A549 (cell line): ENCODE measurements at regions not wholly inside any gene's neighbourhood (a gene's known extent, or its start where the extent isn't known, plus 50 kb on each side); places are given as distances from the start of the nearest gene placed in this dataset.

ENCODE experiments used
- BHLHE40 ChIP-seq: IDR thresholded peaks from 2 replicates; pipeline ENCODE4 v1.6.1; 2012; ENCODE audit warnings: low read depth, low read length, inconsistent platforms
- CEBPB ChIP-seq, 2 experiments: fragments of >200 bp in 1 of 2; sonication (Bioruptor Twin) in 1 of 2; formaldehyde crosslinking in 1 of 2; IDR thresholded peaks; 2 replicates each; pipeline ENCODE4 v1.6.1; 2012 to 2016
- CTCF ChIP-seq: fragments of >200 bp; sonication (Bioruptor Twin); formaldehyde crosslinking; IDR thresholded peaks from 3 replicates; pipeline ENCODE4 v1.5.1; 2016
- E2F6 ChIP-seq: IDR thresholded peaks from 2 replicates; pipeline ENCODE4 v1.6.1; 2012; ENCODE audit warnings: low read depth, borderline replicate concordance
- ELK1 ChIP-seq: fragments of 150-350 bp; IDR thresholded peaks from 2 replicates; pipeline ENCODE4 v1.6.1; 2014; ENCODE audit warnings: low read depth, mild to moderate bottlenecking, low read length
- EP300 ChIP-seq, 2 experiments: fragments of >200 bp; sonication (Bioruptor Twin); formaldehyde crosslinking; IDR thresholded peaks; 2 replicates in 1 of 2; 3 replicates in 1 of 2; pipeline ENCODE4 v1.6.1; 2016 to 2017
- HDAC2 ChIP-seq: fragments of 200-600 bp; sonication (generic); IDR thresholded peaks from 2 replicates; pipeline ENCODE4 v1.6.1; 2016
- HOXB13 ChIP-seq: fragments of 250-450 bp; sonication (Bioruptor Pico); IDR thresholded peaks from 2 replicates; pipeline ENCODE4 v1.5.0; 2020; ENCODE audit warnings: low read depth, mild to moderate bottlenecking, moderate library complexity
- NR3C1 ChIP-seq: fragments of >200 bp; sonication (Bioruptor Twin); formaldehyde crosslinking; IDR thresholded peaks from 3 replicates; pipeline ENCODE4 v1.6.1; 2017
- POLR2A ChIP-seq: IDR thresholded peaks from 2 replicates; pipeline ENCODE4 v1.6.1; 2012; ENCODE audit warnings: mild to moderate bottlenecking, low read length
- POLR2AphosphoS2 ChIP-seq: conservative IDR thresholded peaks from 2 replicates; pipeline ENCODE4 v1.6.1; 2012; ENCODE audit warnings: low read length, improper control_type of control experiment, inconsistent platforms
- RARB ChIP-seq: fragments of 250-450 bp; sonication (Bioruptor Pico); IDR thresholded peaks from 2 replicates; pipeline ENCODE4 v1.8.0; 2021; ENCODE audit warnings: mild to moderate bottlenecking, moderate library complexity

GRCh38 chr13:18948012-18948663, 233.5 kb downstream of the TUBA3C start:
- TF ChIP-seq CTCF = no peak
- TF ChIP-seq POLR2A = no peak
- TF ChIP-seq E2F6 = no peak
- no peak for TF ChIP-seq HDAC2
- TF ChIP-seq HOXB13 = no peak
- no peak for TF ChIP-seq CEBPB (IDR thresholded peaks at IDR 0.05)
- no peak for TF ChIP-seq BHLHE40
- TF ChIP-seq EP300 (IDR thresholded peaks at IDR 0.05) = no peak
- no peak for TF ChIP-seq RARB (CRISPR knock-in tag)
- no peak for TF ChIP-seq ELK1
- TF ChIP-seq POLR2AphosphoS2 = no peak
- TF ChIP-seq NR3C1 = no peak
